SH-SY5Y (cell line): ENCODE measurements at regions not wholly inside any gene's neighbourhood (a gene's known extent, or its start where the extent isn't known, plus 50 kb on each side); places are given as distances from the start of the nearest gene placed in this dataset.

Experiments
- GATA2 ChIP-seq: IDR thresholded peaks from 2 replicates; pipeline ENCODE4 v1.6.1; 2011; ENCODE audit warnings: mild to moderate bottlenecking, low read depth, low read length
- GATA3 ChIP-seq: IDR thresholded peaks from 2 replicates; pipeline ENCODE4 v1.6.1; 2011; ENCODE audit warnings: low read depth, mild to moderate bottlenecking, low read length, moderate library complexity

DNA sequence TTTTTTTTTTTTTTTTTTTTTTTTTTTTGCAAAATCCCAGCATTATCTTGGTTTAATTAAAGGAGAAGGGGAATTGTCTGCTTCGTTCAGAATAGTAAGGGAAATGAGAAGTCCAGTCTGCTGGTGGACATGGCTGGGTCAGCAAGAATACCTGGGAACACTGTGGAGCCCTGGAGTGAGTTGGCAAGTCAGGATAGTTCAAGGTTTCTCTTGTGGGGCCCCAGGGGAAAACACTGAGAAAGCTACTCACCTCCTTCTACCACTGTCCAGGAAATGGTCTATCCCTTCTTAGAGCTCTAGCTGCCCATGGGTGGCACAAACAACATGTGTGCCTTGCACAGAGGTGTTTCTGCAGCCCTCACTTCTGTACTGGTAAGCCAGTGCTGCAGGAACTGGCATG is 169.1 kb upstream of the SIX2 start:
- TF ChIP-seq GATA2: no peak
- TF ChIP-seq GATA3: no peak
